SK-N-SH treated with all-trans-retinoic acid at 6 μM for 48 hours (cell line): ENCODE measurements at regions not wholly inside any gene's neighbourhood (a gene's known extent, or its start where the extent isn't known, plus 50 kb on each side); places are given as distances from the start of the nearest gene placed in this dataset.

ENCODE experiments used
- ATAC-seq: fragments of 200-7000 bp; cut with Tn5 transposase; 3 replicates; pipeline ENCODE4 v1.9.1; 2020; ENCODE audit warnings: mild to moderate bottlenecking, moderate library complexity
- ARNTL ChIP-seq: fragments of 450-650 bp; formaldehyde crosslinking; IDR thresholded peaks from 2 replicates; pipeline ENCODE4 v1.5.0; 2020; ENCODE audit warnings: low read depth, mild to moderate bottlenecking, moderate library complexity, borderline replicate concordance
- BACH2 ChIP-seq: fragments of 250-450 bp; sonication (Bioruptor Pico); IDR thresholded peaks from 2 replicates; pipeline ENCODE4 v1.9.0; 2021; ENCODE audit warnings: mild to moderate bottlenecking, borderline replicate concordance
- CREB5 ChIP-seq: fragments of 250-450 bp; sonication (Bioruptor Pico); IDR thresholded peaks from 2 replicates; pipeline ENCODE4 v1.5.1; 2020; ENCODE audit warnings: low read depth, mild to moderate bottlenecking, moderate library complexity
- CSDC2 ChIP-seq: fragments of 250-450 bp; sonication (Bioruptor Pico); IDR thresholded peaks from 2 replicates; pipeline ENCODE4 v1.5.0; 2020; ENCODE audit warnings: mild to moderate bottlenecking, moderate library complexity
- CSRNP3 ChIP-seq: fragments of 250-450 bp; sonication (Bioruptor Pico); IDR thresholded peaks from 2 replicates; pipeline ENCODE4 v1.5.1; 2021; ENCODE audit warnings: mild to moderate bottlenecking, moderate library complexity
- ESRRG ChIP-seq: fragments of 250-450 bp; sonication (Bioruptor Pico); IDR thresholded peaks from 2 replicates; pipeline ENCODE4 v1.6.1; 2021; ENCODE audit warnings: mild to moderate bottlenecking
- GLIS3 ChIP-seq: fragments of 250-450 bp; sonication (Bioruptor Pico); IDR thresholded peaks from 2 replicates; pipeline ENCODE4 v1.5.0; 2020; ENCODE audit warnings: mild to moderate bottlenecking, moderate library complexity
- OSR1 ChIP-seq: fragments of 250-450 bp; sonication (Bioruptor Pico); IDR thresholded peaks from 2 replicates; pipeline ENCODE4 v1.8.0; 2022; ENCODE audit warnings: moderate library complexity, mild to moderate bottlenecking, inconsistent platforms
- PATZ1 ChIP-seq: fragments of 250-450 bp; sonication (Bioruptor Pico); IDR thresholded peaks from 2 replicates; pipeline ENCODE4 v1.8.0; 2020; ENCODE audit warnings: mild to moderate bottlenecking, moderate library complexity, borderline replicate concordance
- PPARA ChIP-seq: fragments of 250-450 bp; sonication (Bioruptor Pico); IDR thresholded peaks from 2 replicates; pipeline ENCODE4 v1.5.0; 2020; ENCODE audit warnings: mild to moderate bottlenecking, borderline replicate concordance
- RARB ChIP-seq: fragments of 250-450 bp; sonication (Bioruptor Pico); IDR thresholded peaks from 2 replicates; pipeline ENCODE4 v1.8.0; 2021; ENCODE audit warnings: mild to moderate bottlenecking, moderate library complexity
- SNAI2 ChIP-seq: fragments of 250-450 bp; sonication (Bioruptor Pico); IDR thresholded peaks from 2 replicates; pipeline ENCODE4 v1.5.0; 2020; ENCODE audit warnings: mild to moderate bottlenecking, moderate library complexity
- TCF4 ChIP-seq: fragments of 250-450 bp; sonication (Bioruptor Pico); IDR thresholded peaks from 2 replicates; pipeline ENCODE4 v1.8.0; 2021; ENCODE audit warnings: mild to moderate bottlenecking, moderate library complexity, borderline replicate concordance
- TOX ChIP-seq: fragments of 250-450 bp; sonication (Bioruptor Pico); IDR thresholded peaks from 2 replicates; pipeline ENCODE4 v1.8.0; 2021; ENCODE audit warnings: mild to moderate bottlenecking, moderate library complexity, borderline replicate concordance
- TSHZ2 ChIP-seq: fragments of 250-450 bp; sonication (Bioruptor Pico); IDR thresholded peaks from 2 replicates; pipeline ENCODE4 v1.5.0; 2020; ENCODE audit warnings: mild to moderate bottlenecking, moderate library complexity
- ZC3H10 ChIP-seq: fragments of 250-450 bp; sonication (Bioruptor Pico); IDR thresholded peaks from 2 replicates; pipeline ENCODE4 v1.5.1; 2021; ENCODE audit warnings: mild to moderate bottlenecking, moderate library complexity
- ZFP3 ChIP-seq: fragments of 250-450 bp; sonication (Bioruptor Pico); IDR thresholded peaks from 2 replicates; pipeline ENCODE4 v1.5.0; 2020; ENCODE audit warnings: mild to moderate bottlenecking, moderate library complexity
- ZFP30 ChIP-seq: fragments of 450-650 bp; formaldehyde crosslinking; IDR thresholded peaks from 2 replicates; pipeline ENCODE4 v1.5.0; 2022; ENCODE audit warnings: mild to moderate bottlenecking, moderate library complexity
- ZNF565 ChIP-seq: fragments of 450-650 bp; formaldehyde crosslinking; conservative IDR thresholded peaks from 2 replicates; pipeline ENCODE4 v1.5.0; 2020; ENCODE audit warnings: low read depth, mild to moderate bottlenecking, moderate library complexity
- ZNF70 ChIP-seq: fragments of 450-650 bp; formaldehyde crosslinking; IDR thresholded peaks from 2 replicates; pipeline ENCODE4 v1.5.0; 2020; ENCODE audit warnings: mild to moderate bottlenecking, moderate library complexity
- ZNF8 ChIP-seq: fragments of 450-650 bp; formaldehyde crosslinking; IDR thresholded peaks from 2 replicates; pipeline ENCODE4 v1.5.0; 2020; ENCODE audit warnings: mild to moderate bottlenecking, moderate library complexity

GRCh38 chr9:16289639-16290038, 580.8 kb downstream of the BNC2 start:
- ATAC-seq, result no peak
- TF ChIP-seq ARNTL (no peak), ZFP3 (no peak), PPARA (no peak)
- TF ChIP-seq, all 23 proteins: peak for 0

- ATAC-seq, result no peak
- no peak for TF ChIP-seq OSR1
- no peak for TF ChIP-seq SNAI2 (CRISPR knock-in tag)
- no peak for TF ChIP-seq ZC3H10 (CRISPR knock-in tag)
- TF ChIP-seq ZNF70 (CRISPR knock-in tag), result no peak
- no peak for TF ChIP-seq CREB5 (CRISPR knock-in tag)
- TF ChIP-seq ZNF565 (CRISPR knock-in tag), result no peak
- no peak for TF ChIP-seq PPARA
- TF ChIP-seq CSDC2 (CRISPR knock-in tag), result no peak
- no peak for TF ChIP-seq TSHZ2 (CRISPR knock-in tag)
- TF ChIP-seq ZFP30 (CRISPR knock-in tag), result no peak
- no peak for TF ChIP-seq RARB (CRISPR knock-in tag)
- TF ChIP-seq PATZ1 (CRISPR knock-in tag), result no peak
- no peak for TF ChIP-seq BACH2
- TF ChIP-seq ZNF8, result no peak
- TF ChIP-seq TCF4 (CRISPR knock-in tag), result no peak
- no peak for TF ChIP-seq ZFP3
- no peak for TF ChIP-seq GLIS3 (CRISPR knock-in tag)
- TF ChIP-seq TOX (CRISPR knock-in tag), result no peak
- TF ChIP-seq ESRRG (CRISPR knock-in tag), result no peak
Measured at GRCh38 chr9:16290169-16290568, 580.3 kb downstream of the BNC2 start.

- TF ChIP-seq TSHZ2 (CRISPR knock-in tag) (no peak), CSRNP3 (CRISPR knock-in tag) (no peak)
- no peak for ATAC-seq
Measured at GRCh38 chr9:16291921-16292320, 578.5 kb downstream of the BNC2 start.

GRCh38 chr9:16293610-16294009, 576.9 kb downstream of the BNC2 start:
- no peak for TF ChIP-seq RARB (CRISPR knock-in tag)
- TF ChIP-seq OSR1, result no peak
- no peak for TF ChIP-seq ZNF8
- TF ChIP-seq GLIS3 (CRISPR knock-in tag), result no peak
- TF ChIP-seq TCF4 (CRISPR knock-in tag), result no peak
- ATAC-seq, result no peak
